H1 (cell line): ENCODE measurements at regions not wholly inside any gene's neighbourhood (a gene's known extent, or its start where the extent isn't known, plus 50 kb on each side); places are given as distances from the start of the nearest gene placed in this dataset.

Experiments
- CTCF ChIP-seq, 3 experiments: IDR thresholded peaks; 1 replicate in 2 of 3; 2 replicates in 1 of 3; pipeline versions ENCODE4 v1.5.1 to v1.6.1; 2011; ENCODE audit warnings: low read length in 3 of 3, mild to moderate bottlenecking in 3 of 3, inconsistent platforms in 2 of 3, low read depth in 1 of 3, moderate library complexity in 1 of 3; ENCODE audit not compliant: insufficient read depth in 1 of 3; ENCODE audit errors: control extremely low read depth in 1 of 3
- E2F6 ChIP-seq: IDR thresholded peaks from 2 replicates; pipeline ENCODE4 v1.6.1; 2012; ENCODE audit warnings: inconsistent platforms
- MAFK ChIP-seq: IDR thresholded peaks from 2 replicates; pipeline ENCODE4 v1.6.1; 2012; ENCODE audit warnings: low read depth, mild to moderate bottlenecking, improper control_type of control experiment, low read length
- POLR2A ChIP-seq, 2 experiments: IDR thresholded peaks; 1 replicate in 1 of 2; 2 replicates in 1 of 2; pipeline ENCODE4 v1.6.1; 2011; ENCODE audit warnings: low read depth in 2 of 2, low read length in 2 of 2, mild to moderate bottlenecking in 2 of 2; ENCODE audit errors: control extremely low read depth in 1 of 2
- RAD21 ChIP-seq, 2 experiments: IDR thresholded peaks in 1 of 2; conservative IDR thresholded peaks in 1 of 2; 2 replicates each; pipeline ENCODE4 v1.6.1; 2011; ENCODE audit warnings: low read depth in 2 of 2, low read length in 2 of 2, improper control_type of control experiment in 1 of 2, inconsistent platforms in 1 of 2, mild to moderate bottlenecking in 1 of 2, moderate library complexity in 1 of 2
- SUZ12 ChIP-seq: fragments of 200-600 bp; sonication (generic); IDR thresholded peaks from 2 replicates; pipeline ENCODE4 v1.6.1; 2012; ENCODE audit warnings: mild to moderate bottlenecking, inconsistent platforms, low read length, moderate library complexity, mixed read lengths

DNA sequence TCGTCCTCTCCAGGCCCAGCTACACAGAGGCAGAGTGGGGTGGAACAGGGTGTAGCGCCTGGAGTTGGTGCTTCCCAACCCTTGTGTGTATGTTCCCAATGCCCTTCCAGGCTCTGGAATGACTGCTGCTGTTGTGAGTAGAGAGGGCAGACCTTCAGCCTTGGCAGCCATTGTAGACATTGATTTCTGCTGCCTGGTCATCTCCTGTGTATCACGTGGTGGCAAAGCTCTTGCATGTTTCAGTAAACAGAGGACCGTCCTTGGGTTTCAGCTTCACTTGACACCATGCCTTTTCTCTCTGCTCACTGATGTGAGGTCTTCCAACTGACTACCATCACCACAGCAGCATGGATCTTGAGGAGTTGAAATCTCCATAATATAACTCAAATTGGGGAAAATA, 397.9 kb downstream of the COG6 start:
- TF ChIP-seq CTCF (IDR thresholded peaks at IDR 0.05; ENCODE audit: control extremely low read depth in 1 of 3, insufficient read depth in 1 of 3, low read depth in 1 of 3, low read length in 3 of 3), result no peak
- no peak for TF ChIP-seq POLR2A (IDR thresholded peaks at IDR 0.05; ENCODE audit: control extremely low read depth in 1 of 2, low read depth in 2 of 2, low read length in 2 of 2)
- TF ChIP-seq MAFK, result no peak
- TF ChIP-seq SUZ12, result no peak
- TF ChIP-seq E2F6, result no peak
- no peak for TF ChIP-seq RAD21 (IDR thresholded peaks at IDR 0.05 in 1 of 2, conservative IDR thresholded peaks at IDR 0.05 in 1 of 2; ENCODE audit: low read depth in 2 of 2, low read length in 2 of 2)
